COR-L47 (cell line): ENCODE measurements at regions not wholly inside any gene's neighbourhood (a gene's known extent, or its start where the extent isn't known, plus 50 kb on each side); places are given as distances from the start of the nearest gene placed in this dataset.

Experiments used
- DNase-seq: peaks from one replicate; lab custom pipeline; 2025; lab: John Stamatoyannopoulos, UW

DNA sequence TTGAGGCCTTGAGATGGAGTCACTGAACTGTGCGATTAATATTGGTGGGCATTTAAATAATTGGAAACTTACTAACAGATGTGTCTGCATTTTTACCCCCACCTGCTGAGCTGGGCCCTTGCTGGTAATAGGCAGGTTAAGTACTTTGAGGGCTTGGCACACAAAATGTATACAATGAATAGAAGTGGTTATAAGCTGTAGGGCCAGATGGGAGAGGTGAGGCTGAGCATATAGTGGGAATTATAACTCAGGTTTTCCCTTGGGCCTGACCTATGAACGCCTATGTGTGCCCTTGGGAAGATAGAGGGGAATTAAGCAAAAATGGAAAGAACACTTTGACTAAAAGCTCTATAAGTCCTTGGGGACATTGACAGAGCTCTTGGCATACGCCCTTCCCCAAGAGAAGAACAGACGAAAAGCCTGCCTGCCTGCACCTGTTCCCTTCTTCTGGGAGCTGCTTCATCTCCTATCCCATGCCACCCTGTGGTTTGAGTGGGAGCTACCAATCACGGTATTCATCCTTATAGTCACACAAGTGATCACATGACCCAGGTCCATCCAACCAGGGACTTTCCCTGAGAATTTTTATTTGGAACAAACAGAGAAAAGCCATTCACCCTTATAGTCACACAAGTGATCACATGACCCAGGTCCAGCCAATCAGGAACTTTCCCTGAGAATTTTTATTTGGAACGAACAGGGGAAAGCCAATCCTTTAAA lies 260.7 kb upstream of the CSF3R start:
- DNase-seq: no peak

DNA sequence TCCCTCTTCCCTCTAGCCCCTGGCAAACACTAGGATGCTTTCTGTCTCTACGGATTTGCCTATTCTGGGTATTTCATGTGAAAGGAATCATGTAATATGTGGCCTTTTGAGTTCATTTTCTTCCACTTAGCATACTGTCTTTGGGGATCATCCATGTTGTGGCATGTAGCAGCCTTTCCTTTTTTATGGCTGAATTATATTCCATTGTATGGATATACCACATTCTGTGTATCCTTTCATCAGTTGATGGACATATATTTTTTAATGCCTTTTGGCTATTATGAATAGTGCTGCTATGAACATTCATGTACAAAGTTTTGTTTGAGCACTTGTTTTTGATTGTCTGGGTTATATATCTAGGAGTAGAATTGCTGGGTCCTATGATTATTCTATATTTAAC lies 258.4 kb upstream of the CSF3R start:
- no peak for DNase-seq

DNA sequence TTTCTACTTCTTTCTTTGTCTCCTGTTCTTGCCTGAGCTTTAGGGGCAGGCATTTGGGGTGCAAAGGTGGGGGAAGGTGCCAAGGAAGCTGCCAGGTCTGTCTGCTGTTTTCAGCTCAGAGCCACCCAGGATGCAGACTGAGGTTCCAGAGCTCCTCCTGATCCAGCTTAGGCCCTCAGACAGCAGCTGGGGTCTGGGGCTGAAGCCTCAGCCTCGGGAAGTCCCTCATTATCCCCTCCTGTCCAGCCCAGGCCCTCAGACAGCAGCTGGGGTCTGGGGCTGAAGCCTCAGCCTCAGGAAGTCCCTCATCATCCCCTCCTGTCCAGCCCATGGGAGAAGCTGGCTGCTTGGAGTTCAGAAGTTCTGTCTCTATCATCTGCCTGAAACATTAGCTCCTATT lies 257.7 kb upstream of the CSF3R start:
- no peak for DNase-seq

DNA sequence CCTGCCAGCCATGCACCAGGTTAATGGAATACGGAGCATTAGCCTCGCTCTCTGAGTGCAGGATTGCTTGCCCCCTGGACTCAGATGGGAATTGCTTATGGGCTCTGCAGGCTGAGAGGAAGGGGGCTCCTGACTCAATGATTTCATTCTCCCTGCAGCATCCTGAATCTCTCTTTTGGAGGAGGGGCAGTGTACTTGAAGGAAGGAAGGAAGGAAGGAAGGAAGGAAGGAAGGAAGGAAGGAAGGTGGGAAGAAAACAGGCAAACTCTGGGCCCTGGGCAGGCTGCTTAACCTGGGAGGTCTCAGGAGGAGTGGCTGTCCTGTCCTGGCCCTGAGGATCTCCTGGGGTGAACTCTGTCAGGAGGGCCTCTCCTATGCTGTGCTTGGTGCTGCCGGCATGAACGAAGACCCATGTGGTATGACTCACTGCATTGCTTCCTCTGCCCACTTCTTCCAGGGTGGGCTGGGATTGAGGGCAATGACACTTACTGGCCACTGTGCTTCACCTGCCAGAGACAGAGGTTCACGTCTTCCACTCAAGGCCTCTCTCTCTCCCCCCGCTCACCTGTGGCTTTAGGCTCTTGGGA lies 257.1 kb upstream of the CSF3R start:
- no peak for DNase-seq

DNA sequence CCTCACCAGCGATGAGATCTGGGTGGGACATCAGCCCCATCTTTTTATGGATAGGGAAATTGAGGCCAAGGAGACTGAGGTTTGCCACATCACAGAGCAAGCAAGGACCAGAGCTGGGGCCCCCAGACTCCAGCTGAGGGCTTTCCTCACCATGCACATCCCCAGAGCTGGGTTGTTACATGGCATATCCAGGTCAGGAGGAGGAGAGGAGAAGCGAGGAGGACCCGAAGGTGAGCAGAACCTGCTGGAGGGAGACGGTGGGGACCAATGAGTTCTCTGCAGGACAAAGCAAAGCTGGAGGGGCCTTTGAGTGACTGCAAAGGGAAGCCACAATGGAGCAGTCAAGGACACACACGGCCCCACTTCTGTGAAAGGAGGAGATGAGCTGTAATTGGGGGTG lies 255.5 kb upstream of the CSF3R start:
- no peak for DNase-seq

- peak; percentile 52 for DNase-seq
These were observed 255.1 kb upstream of the CSF3R start for GRCh38 chr1:36737767-36738166.

GRCh38 chr1:36737038-36737555 lies 254.4 kb upstream of the CSF3R start:
- no peak for DNase-seq

- DNase-seq: no peak
These were observed 253.4 kb upstream of the CSF3R start for GRCh38 chr1:36735939-36736730.

GRCh38 chr1:36735436-36735835 lies 252.7 kb upstream of the CSF3R start:
- DNase-seq: no peak

DNA sequence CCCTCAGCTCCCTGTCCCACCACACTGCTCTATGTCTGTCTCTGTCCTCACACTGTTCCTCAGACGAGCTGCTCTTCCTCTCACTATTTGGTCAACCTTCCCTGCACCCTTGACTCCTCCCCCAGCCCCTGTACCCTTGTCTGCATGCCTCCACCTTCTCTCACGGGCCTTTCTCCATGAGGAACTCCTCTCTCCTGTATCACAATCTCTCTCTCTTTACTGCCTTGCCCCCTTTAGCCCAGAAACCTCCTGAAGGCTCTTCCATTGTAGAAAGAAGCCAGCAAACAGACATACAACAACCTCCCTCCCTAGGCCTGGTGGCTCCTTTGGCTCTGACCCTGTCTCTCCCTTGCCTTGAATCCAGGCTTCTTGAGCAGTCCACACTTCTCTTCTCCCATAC lies 251.6 kb upstream of the CSF3R start:
- DNase-seq: no peak

GRCh38 chr1:36733748-36734147 lies 251.0 kb upstream of the CSF3R start:
- no peak for DNase-seq

DNA sequence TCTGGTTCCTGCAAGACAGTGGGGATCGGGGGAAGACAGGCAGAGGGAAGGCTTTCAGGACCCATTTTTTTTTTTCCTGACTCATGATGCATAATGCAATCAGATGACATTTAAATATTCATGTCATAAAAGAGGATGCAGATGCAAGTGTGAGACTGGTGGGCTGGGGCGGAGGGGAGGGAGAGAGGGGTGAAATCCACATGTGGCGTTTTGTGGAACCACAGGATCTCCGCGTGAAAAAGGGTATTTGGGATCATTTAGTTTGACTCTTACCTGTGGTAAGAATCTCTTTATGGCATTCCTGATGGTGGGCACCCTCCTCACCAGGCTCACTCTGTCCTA lies 249.3 kb upstream of the CSF3R start:
- DNase-seq: no peak

GRCh38 chr1:36731226-36732014 lies 248.7 kb upstream of the CSF3R start:
- no peak for DNase-seq

GRCh38 chr1:36730599-36730998 lies 247.9 kb upstream of the CSF3R start:
- no peak for DNase-seq

DNA sequence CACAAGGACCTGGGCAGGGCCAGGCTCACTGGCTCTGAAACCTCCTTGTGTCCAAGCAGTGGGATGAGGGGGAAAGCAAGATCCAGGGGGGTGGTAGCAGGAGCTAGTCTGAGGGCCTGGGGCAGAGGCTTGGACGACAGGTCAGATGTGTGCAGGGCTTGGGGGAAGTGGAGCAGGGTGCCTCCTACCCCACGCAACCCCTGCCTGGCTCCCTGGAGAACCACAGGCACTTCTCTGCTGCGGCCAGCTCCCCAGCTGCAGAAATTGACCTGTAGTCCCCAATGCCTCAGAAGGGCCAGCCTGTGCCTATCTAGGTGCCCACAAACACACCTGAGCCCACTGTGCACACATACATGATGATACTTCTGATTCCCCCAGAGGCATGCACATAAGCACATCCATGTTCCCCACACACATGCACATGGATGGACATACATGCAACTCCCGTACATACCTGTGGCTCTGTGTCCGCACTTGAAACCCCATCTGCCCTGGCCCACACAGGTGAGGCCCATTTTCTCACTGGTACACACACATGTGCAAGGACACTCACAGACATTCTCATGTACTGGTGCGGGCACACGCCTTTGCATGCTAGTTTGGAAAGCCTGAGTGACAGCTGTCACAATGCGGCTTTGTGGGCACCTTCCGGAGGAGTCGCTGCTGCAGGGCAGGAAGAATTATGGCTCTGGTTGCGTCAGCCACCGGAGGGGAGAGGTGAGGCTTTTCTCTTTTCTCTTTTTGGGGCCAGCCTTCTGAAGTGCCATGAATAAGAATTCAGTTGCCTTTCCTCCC lies 247.2 kb upstream of the CSF3R start:
- DNase-seq: no peak

- no peak for DNase-seq
These were observed 246.6 kb upstream of the CSF3R start for GRCh38 chr1:36729289-36729688.

DNA sequence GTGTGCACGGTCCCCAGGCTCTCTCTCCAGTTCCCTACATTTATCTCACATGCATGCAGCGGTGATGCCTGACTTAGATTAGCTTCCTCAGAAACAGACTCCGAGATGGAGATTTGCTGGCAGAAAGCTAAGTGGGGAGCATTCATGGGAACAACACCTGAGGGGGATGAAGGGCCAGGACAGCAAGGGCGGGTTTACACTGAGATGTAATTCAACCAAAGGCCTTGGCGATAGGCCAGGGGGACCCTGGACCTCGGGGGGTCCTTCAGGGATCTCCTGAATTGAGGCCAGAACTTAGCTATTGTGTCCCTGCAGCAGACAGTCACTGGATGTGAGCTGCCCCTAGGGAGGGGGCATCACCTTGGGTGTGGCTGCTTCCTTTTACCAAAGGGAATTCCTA lies 246.1 kb upstream of the CSF3R start:
- DNase-seq: no peak

GRCh38 chr1:36728051-36728450 lies 245.3 kb upstream of the CSF3R start:
- no peak for DNase-seq

DNA sequence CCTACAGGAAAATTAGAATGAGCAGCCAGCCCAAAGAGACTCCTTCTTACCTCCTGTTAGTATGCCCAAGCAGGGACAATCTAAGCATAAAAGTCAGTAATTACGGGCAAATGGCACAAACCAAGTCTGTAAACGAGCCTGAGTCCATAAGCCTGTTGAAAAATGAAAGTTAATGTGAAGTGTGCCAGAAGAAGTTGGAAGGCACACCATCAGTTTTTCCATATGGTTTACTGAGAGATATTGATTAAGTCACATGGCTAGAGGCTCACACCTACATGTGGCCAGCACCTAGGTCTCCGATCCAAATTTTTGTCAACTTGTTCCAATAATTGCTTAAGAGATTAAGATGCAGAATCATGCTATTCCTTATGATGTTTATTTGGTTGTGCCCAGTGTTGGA lies 242.4 kb upstream of the CSF3R start:
- no peak for DNase-seq

DNA sequence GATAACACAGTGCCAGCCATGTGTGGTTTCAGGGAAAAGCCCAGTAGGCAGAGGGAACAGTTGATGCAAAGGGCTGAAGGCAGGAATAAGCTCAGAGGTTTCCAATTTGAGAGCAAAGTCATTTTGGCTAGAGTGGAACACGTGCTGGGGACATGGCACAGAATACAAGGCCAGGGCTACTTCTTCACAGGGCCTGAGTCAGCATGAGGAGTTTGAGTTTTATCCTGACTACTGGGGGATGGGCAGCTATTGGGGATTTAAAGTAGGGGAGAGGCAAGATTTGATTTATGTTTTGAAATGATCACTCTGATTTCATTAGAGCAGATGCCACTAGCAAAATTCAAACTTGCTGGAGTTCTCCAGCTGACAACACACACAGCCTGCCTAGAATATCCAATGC lies 241.1 kb upstream of the CSF3R start:
- no peak for DNase-seq

- DNase-seq: no peak
These were observed 240.2 kb upstream of the CSF3R start for GRCh38 chr1:36722871-36723270.

GRCh38 chr1:36721261-36721660 lies 238.5 kb upstream of the CSF3R start:
- no peak for DNase-seq
